ENCODE measurements at regions not wholly inside any gene's neighbourhood (a gene's known extent, or its start where the extent isn't known, plus 50 kb on each side); places are given as distances from the start of the nearest gene placed in this dataset.

- intact Hi-C loops (cut with micrococcal nuclease), result no loop called here
- POLR2A ChIA-PET, result interaction anchor here (0.7 kb wide), 1 partner anchor 19 kb away, joined by 3 read pairs; no protein-coding TSS in a partner anchor
- no TSS peak for BruUV-seq (replicated peaks)
- H3K36me3 Mint-ChIP-seq (ENCODE audit: insufficient read depth, unreplicated experiment), result no peaks in the 10 kb centered on the region
- H3K4me3 Mint-ChIP-seq (ENCODE audit: unreplicated experiment), result no peak overlapping the region
- H3K4me1 Mint-ChIP-seq (ENCODE audit: insufficient read depth, unreplicated experiment), result no peaks in the 10 kb centered on the region
- H3K27ac Mint-ChIP-seq (ENCODE audit: low read depth, unreplicated experiment), result no peak overlapping the region
- CTCF ChIA-PET, result interaction anchor here (0.5 to 0.6 kb wide), 3 partner anchors 51 to 145 kb away, joined by 3 to 4 read pairs (median 4); no protein-coding TSS in a partner anchor
- no peaks in the 10 kb centered on the region for H3K27me3 Mint-ChIP-seq (ENCODE audit: insufficient read depth, unreplicated experiment)
- no peaks in the 10 kb centered on the region for H3K9me3 Mint-ChIP-seq (ENCODE audit: unreplicated experiment)
- TF ChIP-seq CTCF (IDR thresholded peaks at IDR 0.05; ENCODE audit: unreplicated experiment), result no peak
- no peak for DNase-seq (ENCODE audit: unreplicated experiment)
Measured at GRCh38 chr9:21657966-21658667, 144.3 kb upstream of the MTAP start.

GRCh38 chr9:21660976-21661375, 141.5 kb upstream of the MTAP start:
- CTCF ChIA-PET, result interaction anchor here (1.6 kb wide), 1 partner anchor 17 kb away, joined by 4 read pairs; no protein-coding TSS in a partner anchor
- Mint-ChIP-seq H3K27me3 (ENCODE audit: insufficient read depth, unreplicated experiment) (no peaks in the 10 kb centered on the region), H3K4me1 (ENCODE audit: insufficient read depth, unreplicated experiment) (no peaks in the 10 kb centered on the region), H3K9me3 (ENCODE audit: unreplicated experiment) (no peaks in the 10 kb centered on the region), H3K27ac (ENCODE audit: low read depth, unreplicated experiment) (no peak overlapping the region), H3K4me3 (ENCODE audit: unreplicated experiment) (no peak overlapping the region), H3K36me3 (ENCODE audit: insufficient read depth, unreplicated experiment) (no peaks in the 10 kb centered on the region)
- POLR2A ChIA-PET, result no interaction called here
- no peak for DNase-seq (ENCODE audit: unreplicated experiment)
- no peak for TF ChIP-seq CTCF (IDR thresholded peaks at IDR 0.05; ENCODE audit: unreplicated experiment)
- intact Hi-C loops (cut with micrococcal nuclease), result no loop called here
- no TSS peak for BruUV-seq (replicated peaks)

- Mint-ChIP-seq H3K4me1 (ENCODE audit: insufficient read depth, unreplicated experiment) (no peaks in the 10 kb centered on the region), H3K9me3 (ENCODE audit: unreplicated experiment) (no peaks in the 10 kb centered on the region), H3K4me3 (ENCODE audit: unreplicated experiment) (no peak overlapping the region), H3K36me3 (ENCODE audit: insufficient read depth, unreplicated experiment) (no peaks in the 10 kb centered on the region), H3K27me3 (ENCODE audit: insufficient read depth, unreplicated experiment) (no peaks in the 10 kb centered on the region), H3K27ac (ENCODE audit: low read depth, unreplicated experiment) (no peak overlapping the region)
- DNase-seq (ENCODE audit: unreplicated experiment), result no peak
- no TSS peak for BruUV-seq (replicated peaks)
- POLR2A ChIA-PET, result no interaction called here
- intact Hi-C loops (cut with micrococcal nuclease), result no loop called here
- TF ChIP-seq CTCF (IDR thresholded peaks at IDR 0.05; ENCODE audit: unreplicated experiment), result no peak
- CTCF ChIA-PET, result no interaction called here
Measured at GRCh38 chr9:21661626-21662025, 140.8 kb upstream of the MTAP start.

- ChIA-PET CTCF (interaction anchor here (1.2 to 1.3 kb wide), 2 partner anchors 40 to 70 kb away, joined by 4 read pairs; no protein-coding TSS in a partner anchor), POLR2A (no interaction called here)
- H3K27me3 Mint-ChIP-seq (ENCODE audit: insufficient read depth, unreplicated experiment), result no peaks in the 10 kb centered on the region
- TF ChIP-seq CTCF (IDR thresholded peaks at IDR 0.05; ENCODE audit: unreplicated experiment), result no peak
- no peaks in the 10 kb centered on the region for H3K4me1 Mint-ChIP-seq (ENCODE audit: insufficient read depth, unreplicated experiment)
- H3K9me3 Mint-ChIP-seq (ENCODE audit: unreplicated experiment), result no peaks in the 10 kb centered on the region
- H3K36me3 Mint-ChIP-seq (ENCODE audit: insufficient read depth, unreplicated experiment), result no peaks in the 10 kb centered on the region
- intact Hi-C loops (cut with micrococcal nuclease), result no loop called here
- no TSS peak for BruUV-seq (replicated peaks)
- no peak overlapping the region for H3K27ac Mint-ChIP-seq (ENCODE audit: low read depth, unreplicated experiment)
- H3K4me3 Mint-ChIP-seq (ENCODE audit: unreplicated experiment), result no peak overlapping the region
- no peak for DNase-seq (ENCODE audit: unreplicated experiment)
Measured at GRCh38 chr9:21668516-21668915, 133.9 kb upstream of the MTAP start.
